DMS 273 treated with DMSO at 0.1 percent for 48 hours (cell line): ENCODE measurements at regions not wholly inside any gene's neighbourhood (a gene's known extent, or its start where the extent isn't known, plus 50 kb on each side); places are given as distances from the start of the nearest gene placed in this dataset.

Experiments used
- DNase-seq: peaks from one replicate; lab custom pipeline; 2025; lab: John Stamatoyannopoulos, UW

DNA sequence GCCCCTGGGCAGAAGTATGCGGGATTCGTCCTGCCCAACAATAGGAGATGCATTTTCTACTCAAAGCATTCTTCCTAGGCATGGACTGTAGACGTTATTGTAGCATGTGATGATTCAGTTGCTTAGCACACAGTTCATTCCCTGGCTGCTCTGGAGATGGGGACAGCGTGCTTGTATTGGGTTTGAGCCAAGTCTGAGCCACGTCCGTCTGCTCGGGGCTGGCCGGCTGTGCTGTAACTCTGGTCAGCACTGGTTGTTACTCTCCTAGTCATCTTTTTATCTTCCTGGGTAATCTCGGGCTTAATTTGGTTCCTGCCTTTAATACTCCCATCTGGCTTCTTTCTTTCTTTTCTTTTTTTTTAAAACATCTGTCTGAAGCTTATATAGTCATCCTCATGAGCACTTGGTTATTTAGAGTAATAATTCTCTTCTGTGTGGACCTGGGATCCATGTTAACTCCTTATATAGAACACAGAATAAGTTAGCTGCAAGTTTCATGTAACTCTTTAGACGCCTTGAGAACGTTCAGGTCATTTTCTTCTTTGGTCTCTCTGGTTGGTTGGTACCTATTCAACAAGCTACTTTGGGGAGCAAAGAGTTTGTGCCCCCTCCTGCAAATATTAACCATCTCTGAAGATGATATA is 118.8 kb upstream of the RPS23 start:
- DNase-seq = peak; percentile 90

DNA sequence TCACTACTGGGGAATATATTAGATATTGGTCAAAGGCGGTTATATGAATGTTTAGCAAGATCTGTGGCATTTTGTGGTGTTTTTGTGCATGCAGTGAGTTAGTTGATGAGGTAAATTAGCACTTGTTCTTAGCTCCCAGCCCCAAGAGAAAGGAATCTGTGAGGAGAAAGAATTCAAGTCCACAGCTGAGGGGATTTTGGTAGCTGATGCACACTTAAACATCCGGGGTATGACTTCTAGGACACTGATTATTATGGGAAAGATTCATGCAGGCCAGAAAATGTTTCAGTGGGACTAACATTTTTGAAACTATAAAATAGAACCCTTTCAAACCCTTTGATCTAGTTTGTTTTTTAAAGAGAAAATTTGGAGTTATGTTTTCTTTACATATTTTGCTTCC is 118.2 kb upstream of the RPS23 start:
- DNase-seq = no peak

DNA sequence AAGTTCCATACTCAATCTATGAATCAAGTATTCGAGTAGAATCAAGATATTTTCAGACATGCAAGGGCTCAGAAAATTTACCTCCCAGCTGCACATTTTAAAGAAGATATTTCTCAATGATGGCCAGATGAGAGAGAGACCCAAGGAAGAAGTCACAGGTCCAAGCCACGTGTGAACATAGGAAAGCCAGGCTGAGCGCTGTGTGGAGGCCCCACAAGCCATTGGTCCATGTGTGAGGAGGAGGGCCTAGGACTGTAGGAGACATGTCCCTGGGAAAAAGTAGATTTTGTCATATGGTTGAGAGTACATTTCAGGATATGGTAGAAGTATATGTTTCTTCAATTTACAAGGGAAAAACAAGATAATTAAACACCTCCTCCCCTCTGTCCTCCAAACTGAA is 115.8 kb upstream of the RPS23 start:
- no peak for DNase-seq

GRCh38 chr5:82390088-82390487 is 111.9 kb upstream of the RPS23 start:
- DNase-seq = no peak

DNA sequence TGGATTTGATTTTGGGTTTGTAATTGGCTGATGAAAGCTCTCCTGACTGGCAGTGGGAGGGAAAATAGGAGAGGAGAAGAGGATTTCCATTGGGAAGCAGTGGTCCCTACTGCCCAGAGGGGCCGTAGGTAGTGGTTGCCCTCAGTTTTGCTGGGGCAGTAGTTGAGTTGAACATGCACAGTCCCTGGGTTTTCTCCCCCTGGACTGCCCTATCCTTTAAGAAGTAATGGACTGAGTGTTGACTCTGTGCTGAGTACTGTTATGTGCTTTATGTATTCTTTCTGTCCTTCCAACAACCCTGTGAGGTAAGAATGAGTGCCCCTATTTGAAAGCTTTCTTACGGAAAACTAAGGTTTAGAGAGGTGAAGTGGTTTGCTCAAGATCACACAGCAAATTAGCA is 111.2 kb upstream of the RPS23 start:
- DNase-seq = no peak

GRCh38 chr5:82388181-82388580 is 110.0 kb upstream of the RPS23 start:
- DNase-seq = no peak

DNA sequence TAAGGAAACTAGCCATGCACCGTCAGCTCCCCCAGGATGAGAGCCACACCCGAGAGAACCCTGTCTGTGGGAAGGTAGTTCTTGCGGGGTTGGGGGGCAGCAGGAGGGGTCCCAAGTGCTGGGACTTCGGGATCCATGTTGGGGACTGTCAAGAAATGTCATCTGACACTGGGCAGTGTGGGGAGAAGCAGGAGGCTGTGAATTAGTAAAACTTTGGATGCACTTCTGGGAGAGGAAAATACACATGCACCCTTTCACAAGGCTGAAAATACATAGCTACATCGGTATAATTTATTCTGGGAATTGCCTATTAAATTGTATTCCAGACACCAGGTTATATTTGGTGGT is 109.6 kb upstream of the RPS23 start:
- no peak for DNase-seq

GRCh38 chr5:82387001-82387818 is 109.1 kb upstream of the RPS23 start:
- DNase-seq = peak; percentile 62

DNA sequence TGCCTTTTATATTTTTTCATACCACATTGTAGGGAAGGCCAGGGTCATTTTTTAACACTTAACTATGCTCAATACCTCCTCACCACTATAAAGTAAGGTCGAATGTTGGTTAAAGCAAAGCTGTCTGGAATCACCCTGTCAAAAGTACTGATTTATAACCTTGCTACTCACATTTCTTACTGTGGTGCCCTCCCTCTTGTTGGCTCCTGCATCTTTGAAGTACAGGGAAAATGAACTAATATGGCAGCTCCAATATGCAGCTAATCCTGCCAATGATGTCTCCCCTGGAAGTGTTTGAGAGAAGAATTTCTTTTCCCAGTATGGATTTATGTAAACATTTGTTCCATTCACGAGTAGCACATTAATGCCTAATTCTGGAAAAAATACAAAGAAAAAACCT is 108.4 kb upstream of the RPS23 start:
- no peak for DNase-seq

GRCh38 chr5:82384034-82384750 is 106.0 kb upstream of the RPS23 start:
- no peak for DNase-seq

DNA sequence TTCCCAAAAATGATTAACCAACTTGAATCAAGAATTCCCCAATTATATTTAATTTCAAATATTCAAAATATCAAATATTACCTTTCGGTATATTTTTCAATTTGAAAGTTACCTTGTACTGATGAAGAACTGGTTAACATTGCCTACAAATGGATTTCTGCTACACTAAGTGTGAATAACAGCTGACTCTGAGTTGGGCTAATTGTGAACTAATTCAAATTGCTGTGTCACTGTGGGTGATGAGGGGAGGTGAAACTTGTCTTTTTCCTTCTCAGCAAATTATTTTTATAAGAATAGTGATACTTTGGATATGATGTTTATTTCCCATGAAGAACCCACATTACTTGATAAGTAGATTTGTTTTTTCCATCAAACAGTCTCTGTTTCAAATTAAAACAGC is 103.4 kb upstream of the RPS23 start:
- no peak for DNase-seq

- DNase-seq = no peak
Observed at GRCh38 chr5:82376307-82376706, 98.2 kb upstream of the RPS23 start.

DNA sequence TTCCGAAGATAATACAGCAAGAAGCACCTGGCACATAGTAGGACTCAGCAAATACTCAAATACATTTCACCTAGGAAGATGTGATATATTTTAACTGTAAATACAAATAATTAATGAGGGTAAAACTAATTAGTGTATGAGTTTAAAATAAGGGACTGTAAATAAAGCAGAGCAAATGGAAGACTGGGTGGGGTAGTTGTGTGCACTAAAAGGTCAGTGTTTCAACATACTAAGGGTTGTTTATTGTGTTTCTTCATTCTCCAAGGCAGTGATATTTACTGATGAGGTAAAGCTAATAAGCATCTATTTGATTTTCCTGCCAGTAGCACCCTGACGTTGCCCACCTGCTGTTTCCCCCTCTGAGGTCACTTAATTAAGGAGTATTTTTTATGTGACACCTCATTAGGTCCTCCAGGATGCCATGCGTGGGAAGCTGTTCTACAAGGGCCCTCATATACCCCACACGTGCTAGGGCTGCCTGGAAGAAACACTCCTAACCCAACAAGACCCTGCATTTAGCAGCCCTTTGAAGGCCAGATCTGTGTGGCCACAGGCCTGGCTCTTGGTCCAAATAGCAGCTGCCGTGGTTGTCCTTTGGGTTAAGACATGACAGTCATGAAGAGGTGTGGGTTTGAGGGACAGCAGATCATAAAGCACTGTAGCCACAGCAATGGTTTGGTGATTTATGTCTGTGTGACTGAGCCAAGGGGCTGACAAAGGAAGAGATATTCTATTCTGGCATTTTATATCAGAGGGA is 97.5 kb upstream of the RPS23 start:
- DNase-seq = no peak

DNA sequence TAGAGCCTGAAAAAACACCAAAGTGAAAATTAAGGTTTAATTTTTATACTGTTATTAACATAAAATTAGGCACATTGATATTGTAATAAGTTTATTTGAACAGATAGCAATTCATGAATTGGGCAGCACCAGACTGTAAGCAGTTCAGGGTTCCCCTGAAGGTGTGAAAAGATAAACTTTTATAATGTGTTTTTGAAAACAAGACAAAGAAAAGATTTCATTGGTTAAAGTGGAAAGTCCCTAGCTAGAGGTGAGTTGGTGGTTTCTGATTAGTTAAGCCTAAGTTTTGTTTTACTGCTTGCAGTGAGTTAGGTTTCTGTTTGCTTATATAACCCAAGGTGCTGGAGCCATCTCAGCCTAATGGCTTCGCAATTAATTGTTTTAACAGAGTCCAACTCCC is 96.5 kb upstream of the RPS23 start:
- no peak for DNase-seq

- no peak for DNase-seq
Observed at GRCh38 chr5:82367930-82368329, 89.8 kb upstream of the RPS23 start.

DNA sequence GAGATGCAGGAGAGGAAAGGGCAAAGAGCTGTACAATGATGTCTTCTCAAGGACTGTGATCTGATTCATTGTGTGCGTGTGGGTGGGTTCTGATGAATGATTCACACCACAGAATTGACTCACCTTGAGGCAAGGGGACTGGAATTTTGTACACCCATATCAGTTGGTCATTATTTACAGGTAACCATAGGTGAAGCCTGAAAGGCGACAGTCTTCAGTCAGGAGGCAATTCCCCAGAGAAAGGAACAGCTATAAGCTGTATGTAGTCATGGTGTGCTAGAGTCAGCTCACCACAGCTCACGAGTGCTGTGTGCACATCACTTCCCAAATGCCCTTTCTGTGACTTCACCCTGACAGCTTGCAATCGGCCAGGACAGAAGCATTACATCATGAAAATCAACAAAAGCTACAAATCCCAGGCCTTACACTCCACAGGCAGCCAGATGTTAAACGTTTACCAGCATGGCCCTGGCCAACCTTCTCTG is 87.6 kb upstream of the RPS23 start:
- no peak for DNase-seq

DNA sequence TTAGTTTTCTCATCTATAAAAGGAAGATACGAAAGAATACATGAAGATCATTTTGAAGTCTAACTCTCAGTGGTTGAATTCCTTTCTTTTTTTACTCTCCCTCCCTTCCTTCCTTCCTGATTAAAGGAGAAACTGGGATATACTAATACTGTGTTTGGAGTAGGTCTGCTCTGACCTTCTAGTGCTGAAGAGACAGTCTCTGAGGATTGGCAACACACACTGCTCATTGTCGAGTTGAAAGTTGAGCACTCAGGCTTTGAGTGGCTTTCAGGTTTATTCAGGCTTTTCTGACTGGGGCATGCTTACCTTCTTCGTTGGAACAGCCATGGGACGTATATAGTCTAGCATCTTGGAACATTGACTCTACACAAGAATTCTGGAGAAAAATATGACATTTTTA is 86.9 kb upstream of the RPS23 start:
- no peak for DNase-seq

DNA sequence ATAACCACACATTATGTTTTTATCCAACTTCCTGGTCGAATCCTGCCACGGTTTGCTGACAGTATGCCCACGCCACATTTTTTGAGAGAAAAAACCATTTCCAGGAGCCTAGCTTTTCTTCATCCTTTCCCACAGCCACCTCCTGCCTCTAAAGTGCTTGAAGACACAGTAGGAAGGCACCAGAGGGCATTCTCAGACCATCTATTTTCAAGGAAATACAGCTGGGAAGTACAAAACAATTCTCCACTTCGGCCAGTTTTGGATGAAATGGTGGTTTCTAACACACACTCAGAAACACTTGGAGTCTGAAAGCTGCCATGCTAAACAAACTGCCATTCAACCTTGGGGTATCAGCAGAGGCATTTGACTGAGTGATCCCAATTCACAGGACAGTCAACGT is 86.3 kb upstream of the RPS23 start:
- DNase-seq = peak; percentile 14

DNA sequence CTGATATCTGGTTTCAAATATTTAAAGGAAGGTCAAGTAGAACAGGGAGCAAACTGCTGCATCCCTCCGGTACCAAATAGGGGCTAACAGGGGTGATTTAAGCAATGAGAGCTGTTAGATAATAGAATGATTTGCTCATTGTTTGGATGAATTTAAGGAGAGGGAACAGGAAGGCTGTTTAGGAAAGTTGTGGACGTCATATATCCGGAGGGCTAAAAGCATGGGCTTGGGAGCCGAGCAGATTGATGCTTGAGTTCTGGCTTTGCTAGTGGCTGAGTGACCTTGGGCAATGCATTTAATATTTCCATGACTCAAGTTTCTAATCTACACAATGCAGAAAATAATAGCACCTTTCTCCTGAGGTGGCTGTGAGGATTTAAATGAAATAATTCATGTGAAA is 85.4 kb upstream of the RPS23 start:
- no peak for DNase-seq

GRCh38 chr5:82362636-82363035 is 84.5 kb upstream of the RPS23 start:
- no peak for DNase-seq

GRCh38 chr5:82360022-82360421 is 81.9 kb upstream of the RPS23 start:
- no peak for DNase-seq

- no peak for DNase-seq
Observed at GRCh38 chr5:82359272-82359671, 81.1 kb upstream of the RPS23 start.
